BLaER1 (cell line): ENCODE measurements at regions not wholly inside any gene's neighbourhood (a gene's known extent, or its start where the extent isn't known, plus 50 kb on each side); places are given as distances from the start of the nearest gene placed in this dataset.

ENCODE experiments used
- H3K27ac ChIP-seq: shearing (Covaris generic); formaldehyde crosslinking; 2 replicates; pipeline ENCODE4 v1.8.1; 2022
- H3K27me3 ChIP-seq: shearing (Covaris generic); formaldehyde crosslinking; 2 replicates; pipeline ENCODE4 v1.8.1; 2022
- H3K36me3 ChIP-seq: shearing (Covaris generic); formaldehyde crosslinking; 2 replicates; pipeline ENCODE4 v1.8.1; 2022
- H3K4me1 ChIP-seq: shearing (Covaris generic); formaldehyde crosslinking; 2 replicates; pipeline ENCODE4 v1.8.1; 2022
- H3K4me2 ChIP-seq: shearing (Covaris generic); formaldehyde crosslinking; 2 replicates; pipeline ENCODE4 v1.8.1; 2022
- H3K4me3 ChIP-seq: shearing (Covaris generic); formaldehyde crosslinking; 2 replicates; pipeline ENCODE4 v1.8.1; 2022
- H3K9ac ChIP-seq: shearing (Covaris generic); formaldehyde crosslinking; 2 replicates; pipeline ENCODE4 v1.8.1; 2022
- H3K9me3 ChIP-seq: shearing (Covaris generic); formaldehyde crosslinking; 2 replicates; pipeline ENCODE4 v1.8.1; 2022
- H4K20me1 ChIP-seq: shearing (Covaris generic); formaldehyde crosslinking; 2 replicates; pipeline ENCODE4 v1.8.1; 2022
- Cebpa-rat ChIP-seq: shearing (Covaris generic); IDR thresholded peaks from 2 replicates; pipeline ENCODE4 v1.8.1; 2022

GRCh38 chr2:145116834-145117725, 597.2 kb upstream of the ZEB2 start:
- Histone ChIP-seq H3K9ac (no peak overlapping the region), H3K4me2 (no peak overlapping the region), H3K9me3 (no peaks in the 10 kb centered on the region), H3K27ac (no peak overlapping the region), H3K4me3 (no peak overlapping the region), H3K4me1 (no peaks in the 10 kb centered on the region), H4K20me1 (no peaks in the 10 kb centered on the region), H3K27me3 (no peaks in the 10 kb centered on the region), H3K36me3 (no peaks in the 10 kb centered on the region)
- TF ChIP-seq Cebpa-rat, result no peak

- no peak overlapping the region for H3K9ac ChIP-seq
- no peak overlapping the region for H3K4me3 ChIP-seq
- H3K36me3 ChIP-seq, result no peaks in the 10 kb centered on the region
- no peak overlapping the region for H3K27ac ChIP-seq
- H4K20me1 ChIP-seq, result no peaks in the 10 kb centered on the region
- H3K9me3 ChIP-seq, result no peaks in the 10 kb centered on the region
- no peak for TF ChIP-seq Cebpa-rat
- no peaks in the 10 kb centered on the region for H3K4me1 ChIP-seq
- no peak overlapping the region for H3K4me2 ChIP-seq
- no peaks in the 10 kb centered on the region for H3K27me3 ChIP-seq
These were observed 596.1 kb upstream of the ZEB2 start for GRCh38 chr2:145116056-145116455.

GRCh38 chr2:145114726-145115125, 594.8 kb upstream of the ZEB2 start:
- no peaks in the 10 kb centered on the region for H3K4me1 ChIP-seq
- no peak for TF ChIP-seq Cebpa-rat
- H3K4me2 ChIP-seq, result no peak overlapping the region
- no peaks in the 10 kb centered on the region for H3K36me3 ChIP-seq
- no peak overlapping the region for H3K4me3 ChIP-seq
- H3K27ac ChIP-seq, result no peak overlapping the region
- H3K9me3 ChIP-seq, result no peaks in the 10 kb centered on the region
- no peaks in the 10 kb centered on the region for H3K27me3 ChIP-seq
- no peak overlapping the region for H3K9ac ChIP-seq
- no peaks in the 10 kb centered on the region for H4K20me1 ChIP-seq

- Histone ChIP-seq H3K4me2 (no peak overlapping the region), H3K9me3 (no peaks in the 10 kb centered on the region), H3K4me1 (no peaks in the 10 kb centered on the region), H3K36me3 (no peaks in the 10 kb centered on the region), H3K9ac (no peak overlapping the region), H4K20me1 (no peaks in the 10 kb centered on the region), H3K4me3 (no peak overlapping the region), H3K27ac (no peak overlapping the region), H3K27me3 (no peaks in the 10 kb centered on the region)
- TF ChIP-seq Cebpa-rat, result no peak
These were observed 592.5 kb upstream of the ZEB2 start for GRCh38 chr2:145112467-145112866.

- TF ChIP-seq Cebpa-rat, result no peak
- Histone ChIP-seq H3K9ac (no peak overlapping the region), H3K4me2 (no peak overlapping the region), H4K20me1 (no peaks in the 10 kb centered on the region), H3K4me3 (no peak overlapping the region), H3K27ac (no peak overlapping the region), H3K36me3 (no peaks in the 10 kb centered on the region), H3K4me1 (no peaks in the 10 kb centered on the region), H3K27me3 (no peaks in the 10 kb centered on the region), H3K9me3 (no peaks in the 10 kb centered on the region)
These were observed 590.9 kb upstream of the ZEB2 start for GRCh38 chr2:145110668-145111356.

- Histone ChIP-seq H3K9ac (no peak overlapping the region), H3K27ac (no peak overlapping the region), H3K4me1 (no peaks in the 10 kb centered on the region), H3K4me2 (no peak overlapping the region), H3K9me3 (no peaks in the 10 kb centered on the region), H3K27me3 (no peaks in the 10 kb centered on the region), H3K4me3 (no peak overlapping the region), H3K36me3 (no peaks in the 10 kb centered on the region), H4K20me1 (no peaks in the 10 kb centered on the region)
- no peak for TF ChIP-seq Cebpa-rat
These were observed 589.2 kb upstream of the ZEB2 start for GRCh38 chr2:145108959-145109710.

GRCh38 chr2:145108361-145108778, 588.5 kb upstream of the ZEB2 start:
- H3K4me3 ChIP-seq, result no peak overlapping the region
- no peaks in the 10 kb centered on the region for H3K4me1 ChIP-seq
- no peak for TF ChIP-seq Cebpa-rat
- H3K9ac ChIP-seq, result no peak overlapping the region
- H3K27me3 ChIP-seq, result no peaks in the 10 kb centered on the region
- H4K20me1 ChIP-seq, result no peaks in the 10 kb centered on the region
- no peaks in the 10 kb centered on the region for H3K9me3 ChIP-seq
- H3K4me2 ChIP-seq, result no peak overlapping the region
- no peaks in the 10 kb centered on the region for H3K36me3 ChIP-seq
- H3K27ac ChIP-seq, result no peak overlapping the region

GRCh38 chr2:145106293-145106692, 586.4 kb upstream of the ZEB2 start:
- Histone ChIP-seq H3K9ac (no peak overlapping the region), H3K4me1 (no peaks in the 10 kb centered on the region), H3K4me2 (no peak overlapping the region), H3K27ac (no peak overlapping the region), H4K20me1 (no peaks in the 10 kb centered on the region), H3K27me3 (no peaks in the 10 kb centered on the region), H3K36me3 (no peaks in the 10 kb centered on the region), H3K4me3 (no peak overlapping the region), H3K9me3 (no peaks in the 10 kb centered on the region)
- no peak for TF ChIP-seq Cebpa-rat

- no peaks in the 10 kb centered on the region for H3K36me3 ChIP-seq
These were observed 582.8 kb upstream of the ZEB2 start for GRCh38 chr2:145102706-145103105.

GRCh38 chr2:145100301-145100700, 580.4 kb upstream of the ZEB2 start:
- no peak overlapping the region for H3K9ac ChIP-seq
- H3K4me3 ChIP-seq, result no peak overlapping the region
- no peak for TF ChIP-seq Cebpa-rat
- no peaks in the 10 kb centered on the region for H4K20me1 ChIP-seq
- no peak overlapping the region for H3K27ac ChIP-seq
- no peaks in the 10 kb centered on the region for H3K27me3 ChIP-seq
- peaks cover 9% of the 10 kb centered on the region; the same call in 1 of the 2 replicates for H3K4me1 ChIP-seq
- H3K36me3 ChIP-seq, result no peaks in the 10 kb centered on the region
- H3K9me3 ChIP-seq, result no peaks in the 10 kb centered on the region
- no peak overlapping the region for H3K4me2 ChIP-seq

More at GRCh38 chr2:145102706-145103105, 582.8 kb upstream of the ZEB2 start:
- no peak overlapping the region for H3K27ac ChIP-seq
- no peaks in the 10 kb centered on the region for H3K27me3 ChIP-seq
- no peak for TF ChIP-seq Cebpa-rat
- H4K20me1 ChIP-seq, result no peaks in the 10 kb centered on the region
- no peaks in the 10 kb centered on the region for H3K4me1 ChIP-seq
- no peak overlapping the region for H3K4me3 ChIP-seq
- H3K4me2 ChIP-seq, result no peak overlapping the region
- no peak overlapping the region for H3K9ac ChIP-seq
- H3K9me3 ChIP-seq, result no peaks in the 10 kb centered on the region
